GM12878 (cell line): ENCODE measurements at regions not wholly inside any gene's neighbourhood (a gene's known extent, or its start where the extent isn't known, plus 50 kb on each side); places are given as distances from the start of the nearest gene placed in this dataset.

ENCODE experiments used
- ATAC-seq: fragments of 200-7000 bp; cut with Tn5 transposase; 3 replicates; pipeline ENCODE4 v1.9.1; 2020; ENCODE audit warnings: mild to moderate bottlenecking, moderate library complexity
- BruUV-seq: library from RNA; stranded (reverse); fragments of 400-500 nt; replicated peaks from 2 replicates; lab custom pipeline; 2021; lab: Mats Ljungman, UMichigan
- CTCF ChIA-PET: fragments of 300-600 bp; sonication (Branson Sonifier 250); formaldehyde crosslinking; extraction: SDS; loops from one replicate; lab custom pipeline; 2021; ENCODE audit warnings: inconsistent platforms; lab: Yijun Ruan, JAX
- POLR2A ChIA-PET: fragments of 350-600 bp; formaldehyde crosslinking; extraction: SDS; loops from one replicate; lab custom pipeline; 2021; ENCODE audit warnings: inconsistent platforms; lab: Charles Lee
- RAD21 ChIA-PET: fragments of 300-600 bp; sonication (Branson Sonifier 250); formaldehyde crosslinking; loops from one replicate; lab custom pipeline; 2023; ENCODE audit warnings: antibody characterized with exemption; ENCODE audit not compliant: unreplicated experiment; lab: Charles Lee
- SMC1A ChIA-PET: fragments of 300-600 bp; sonication (Branson Sonifier 250); formaldehyde crosslinking; loops from one replicate; lab custom pipeline; 2023; ENCODE audit not compliant: unreplicated experiment, uncharacterized antibody; lab: Charles Lee
- DNase-seq: peaks from one replicate; pipeline ENCODE4 v3.0.0-alpha.2; 2011; ENCODE audit warnings: low read depth, low spot score
- FAIRE-seq: peaks from 3 replicates; lab custom pipeline; 2011; peaks lifted over from hg19 to GRCh38; lab: Jason Lieb, UNC
- H2AFZ ChIP-seq: 2 replicates; pipeline ENCODE4 v1.6.0; 2011; ENCODE audit warnings: low read depth, low read length, control low read depth; ENCODE audit not compliant: control insufficient read depth
- H3K27ac ChIP-seq: 2 replicates; pipeline ENCODE4 v1.5.1; 2011; ENCODE audit warnings: control low read depth; ENCODE audit not compliant: control insufficient read depth, insufficient read depth
- H3K27me3 ChIP-seq, 2 experiments: replicated peaks in 1 of 2; 2 replicates each; pipeline versions ENCODE4 v1.6.0 to v1.6.1; 2011; ENCODE audit warnings: low read length in 1 of 2; ENCODE audit not compliant: control insufficient read depth in 2 of 2, insufficient read depth in 2 of 2
- H3K36me3 ChIP-seq, 2 experiments: 2 replicates each; pipeline ENCODE4 v1.5.1; 2011; ENCODE audit warnings: low read length in 1 of 2; ENCODE audit not compliant: control insufficient read depth in 2 of 2, insufficient read depth in 2 of 2
- H3K4me1 ChIP-seq: 2 replicates; pipeline ENCODE4 v1.6.1; 2011; ENCODE audit warnings: mild to moderate bottlenecking, low read length, moderate library complexity, mixed read lengths; ENCODE audit not compliant: control insufficient read depth, insufficient read depth
- H3K4me2 ChIP-seq: 2 replicates; pipeline ENCODE4 v1.6.0; 2011; ENCODE audit warnings: control low read depth; ENCODE audit not compliant: control insufficient read depth, insufficient read depth
- H3K4me3 ChIP-seq: fragments of 200-600 bp; sonication (generic); 2 replicates; pipeline ENCODE4 v1.5.1; 2016
- H3K79me2 ChIP-seq: 2 replicates; pipeline ENCODE4 v1.6.0; 2011; ENCODE audit warnings: low read length; ENCODE audit not compliant: control insufficient read depth, insufficient read depth
- H3K9ac ChIP-seq: 2 replicates; pipeline ENCODE4 v1.8.0; 2011; ENCODE audit warnings: low read length, control low read depth, mixed read lengths; ENCODE audit not compliant: control insufficient read depth, insufficient read depth
- H3K9me3 ChIP-seq: replicated peaks from 3 replicates; pipeline ENCODE4 v1.5.1; 2011; ENCODE audit warnings: mild to moderate bottlenecking, low read length; ENCODE audit not compliant: control insufficient read depth, insufficient read depth
- H4K20me1 ChIP-seq: 2 replicates; pipeline ENCODE4 v1.6.0; 2011; ENCODE audit not compliant: control insufficient read depth, insufficient read depth
- ASH2L ChIP-seq: fragments of 300-600, 200-600 bp; sonication (generic); IDR thresholded peaks from 2 replicates; pipeline ENCODE4 v1.6.1; 2017; ENCODE audit warnings: low read depth, mild to moderate bottlenecking, borderline replicate concordance
- FOXK2 ChIP-seq: fragments of 450-650 bp; IDR thresholded peaks from 2 replicates; pipeline ENCODE4 v1.6.1; 2017; ENCODE audit warnings: mild to moderate bottlenecking, moderate library complexity
- HCFC1 ChIP-seq: fragments of 150-350 bp; IDR thresholded peaks from 2 replicates; pipeline ENCODE4 v1.6.1; 2014; ENCODE audit warnings: low read length
- TCF3 ChIP-seq: IDR thresholded peaks from 2 replicates; pipeline ENCODE4 v1.6.1; 2012; ENCODE audit warnings: low read depth, mild to moderate bottlenecking, low read length, borderline replicate concordance; ENCODE audit not compliant: insufficient read depth
- YBX1 ChIP-seq: fragments of 450-650 bp; IDR thresholded peaks from 2 replicates; pipeline ENCODE4 v1.6.1; 2016; ENCODE audit warnings: antibody characterized with exemption
- WGBS: methylation state at CpG from one replicate; pipeline ENCODE4 v1.1.6; 2016; ENCODE audit warnings: low lambda C conversion rate; ENCODE audit not compliant: insufficient replicate concordance, insufficient coverage; ENCODE audit errors: missing lambda C conversion rate; 5-methylcytosine and 5-hydroxymethylcytosine counted together
- in situ Hi-C: fragments of 300-500 bp; cut with MboI; formaldehyde crosslinking; loops from 9 replicates; pipeline ENCODE4 v1.14.3; 2018; ENCODE audit warnings: mixed read lengths
- intact Hi-C: fragments of 100-400 bp; cut with micrococcal nuclease; formaldehyde crosslinking; loops from one replicate; pipeline ENCODE4 v1.14.2; 2022; ENCODE audit not compliant: unreplicated experiment
- TF ChIP-seq, protein P1 (sequence below): fragments of 450-650 bp; conservative IDR thresholded peaks from 2 replicates; pipeline ENCODE4 v1.6.1; 2017; ENCODE audit warnings: mild to moderate bottlenecking, moderate library complexity
- TF ChIP-seq, protein P2 (sequence below): IDR thresholded peaks from 2 replicates; pipeline ENCODE4 v1.6.1; 2012; ENCODE audit warnings: mild to moderate bottlenecking, low read depth, low read length
- TF ChIP-seq, protein P3 (sequence below): fragments of 450-650 bp; IDR thresholded peaks from 2 replicates; pipeline ENCODE4 v1.6.1; 2018; ENCODE audit warnings: borderline replicate concordance, mild to moderate bottlenecking; ENCODE audit not compliant: partially characterized antibody
- TF ChIP-seq, protein P4 (sequence below): fragments of 450-650 bp; IDR thresholded peaks from 2 replicates; pipeline ENCODE4 v1.6.1; 2017; ENCODE audit warnings: mild to moderate bottlenecking
- TF ChIP-seq, protein P5 (sequence below), 3 experiments: IDR thresholded peaks in 2 of 3; conservative IDR thresholded peaks in 1 of 3; 2 replicates each; pipeline ENCODE4 v1.5.1; 2011; ENCODE audit warnings: low read depth in 3 of 3, low read length in 3 of 3, mild to moderate bottlenecking in 3 of 3, control low read depth in 2 of 3, moderate library complexity in 2 of 3, inconsistent platforms in 1 of 3, mixed read lengths in 1 of 3; ENCODE audit not compliant: control insufficient read depth in 2 of 3, insufficient read depth in 1 of 3; ENCODE audit errors: extremely low read depth in 1 of 3

DNA sequence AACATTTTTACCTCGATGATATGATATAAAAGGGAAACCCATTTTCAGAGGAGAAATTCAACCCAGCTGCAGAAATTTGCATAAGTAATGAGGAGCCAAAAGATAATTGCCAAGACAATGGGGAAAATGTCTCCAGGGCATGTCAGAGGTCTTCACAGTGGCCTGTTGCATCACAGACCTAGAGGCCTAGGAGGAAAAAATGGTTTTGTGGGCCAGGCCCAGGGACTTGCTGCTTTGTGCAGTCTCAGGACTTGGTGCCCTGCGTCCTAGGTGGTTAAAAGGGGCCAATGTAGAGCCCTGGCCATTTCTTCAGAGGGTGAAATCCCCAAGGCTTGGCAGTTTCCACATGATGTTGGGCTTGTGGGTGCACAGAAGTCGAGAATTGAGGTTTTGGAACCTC, 106.9 kb downstream of the CPXCR1 start (continued):
- TF ChIP-seq, protein P1, sequence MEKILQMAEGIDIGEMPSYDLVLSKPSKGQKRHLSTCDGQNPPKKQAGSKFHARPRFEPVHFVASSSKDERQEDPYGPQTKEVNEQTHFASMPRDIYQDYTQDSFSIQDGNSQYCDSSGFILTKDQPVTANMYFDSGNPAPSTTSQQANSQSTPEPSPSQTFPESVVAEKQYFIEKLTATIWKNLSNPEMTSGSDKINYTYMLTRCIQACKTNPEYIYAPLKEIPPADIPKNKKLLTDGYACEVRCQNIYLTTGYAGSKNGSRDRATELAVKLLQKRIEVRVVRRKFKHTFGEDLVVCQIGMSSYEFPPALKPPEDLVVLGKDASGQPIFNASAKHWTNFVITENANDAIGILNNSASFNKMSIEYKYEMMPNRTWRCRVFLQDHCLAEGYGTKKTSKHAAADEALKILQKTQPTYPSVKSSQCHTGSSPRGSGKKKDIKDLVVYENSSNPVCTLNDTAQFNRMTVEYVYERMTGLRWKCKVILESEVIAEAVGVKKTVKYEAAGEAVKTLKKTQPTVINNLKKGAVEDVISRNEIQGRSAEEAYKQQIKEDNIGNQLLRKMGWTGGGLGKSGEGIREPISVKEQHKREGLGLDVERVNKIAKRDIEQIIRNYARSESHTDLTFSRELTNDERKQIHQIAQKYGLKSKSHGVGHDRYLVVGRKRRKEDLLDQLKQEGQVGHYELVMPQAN = no peak
- TF ChIP-seq ASH2L (no peak), HCFC1 (no peak), TCF3 (no peak)
- TF ChIP-seq, protein P2, sequence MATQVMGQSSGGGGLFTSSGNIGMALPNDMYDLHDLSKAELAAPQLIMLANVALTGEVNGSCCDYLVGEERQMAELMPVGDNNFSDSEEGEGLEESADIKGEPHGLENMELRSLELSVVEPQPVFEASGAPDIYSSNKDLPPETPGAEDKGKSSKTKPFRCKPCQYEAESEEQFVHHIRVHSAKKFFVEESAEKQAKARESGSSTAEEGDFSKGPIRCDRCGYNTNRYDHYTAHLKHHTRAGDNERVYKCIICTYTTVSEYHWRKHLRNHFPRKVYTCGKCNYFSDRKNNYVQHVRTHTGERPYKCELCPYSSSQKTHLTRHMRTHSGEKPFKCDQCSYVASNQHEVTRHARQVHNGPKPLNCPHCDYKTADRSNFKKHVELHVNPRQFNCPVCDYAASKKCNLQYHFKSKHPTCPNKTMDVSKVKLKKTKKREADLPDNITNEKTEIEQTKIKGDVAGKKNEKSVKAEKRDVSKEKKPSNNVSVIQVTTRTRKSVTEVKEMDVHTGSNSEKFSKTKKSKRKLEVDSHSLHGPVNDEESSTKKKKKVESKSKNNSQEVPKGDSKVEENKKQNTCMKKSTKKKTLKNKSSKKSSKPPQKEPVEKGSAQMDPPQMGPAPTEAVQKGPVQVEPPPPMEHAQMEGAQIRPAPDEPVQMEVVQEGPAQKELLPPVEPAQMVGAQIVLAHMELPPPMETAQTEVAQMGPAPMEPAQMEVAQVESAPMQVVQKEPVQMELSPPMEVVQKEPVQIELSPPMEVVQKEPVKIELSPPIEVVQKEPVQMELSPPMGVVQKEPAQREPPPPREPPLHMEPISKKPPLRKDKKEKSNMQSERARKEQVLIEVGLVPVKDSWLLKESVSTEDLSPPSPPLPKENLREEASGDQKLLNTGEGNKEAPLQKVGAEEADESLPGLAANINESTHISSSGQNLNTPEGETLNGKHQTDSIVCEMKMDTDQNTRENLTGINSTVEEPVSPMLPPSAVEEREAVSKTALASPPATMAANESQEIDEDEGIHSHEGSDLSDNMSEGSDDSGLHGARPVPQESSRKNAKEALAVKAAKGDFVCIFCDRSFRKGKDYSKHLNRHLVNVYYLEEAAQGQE = no peak
- TF ChIP-seq, all 136 proteins: peak for 0

DNA sequence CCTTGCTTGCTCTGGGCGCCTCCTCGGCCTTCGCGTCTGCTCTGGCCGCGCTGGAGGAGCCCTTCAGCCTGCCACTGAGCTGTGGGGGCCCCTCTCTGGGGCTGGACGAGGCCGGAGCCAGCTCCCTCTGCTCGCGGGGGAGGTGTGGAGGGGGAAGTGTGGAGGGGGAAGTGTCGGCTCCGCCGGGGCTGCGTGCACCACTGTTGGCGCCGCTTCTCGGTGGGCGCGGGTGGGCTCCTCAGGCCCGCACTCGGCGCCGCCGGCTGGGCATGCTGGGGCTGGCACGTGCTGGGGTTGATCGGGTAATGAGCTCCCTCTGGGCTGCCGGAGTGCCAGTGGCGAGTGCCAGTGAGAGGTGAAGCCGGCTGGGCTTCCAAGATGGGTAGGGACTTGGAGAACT, 116.7 kb downstream of the CPXCR1 start:
- BruUV-seq = no TSS peak
- Histone ChIP-seq H3K9me3 (no peaks in the 10 kb centered on the region), H3K4me2 (no peak overlapping the region), H4K20me1 (no peaks in the 10 kb centered on the region), H3K36me3 (no peaks in the 10 kb centered on the region), H3K9ac (no peak overlapping the region), H2AFZ (no peak overlapping the region), H3K4me3 (no peak overlapping the region), H3K27ac (no peak overlapping the region), H3K4me1 (no peaks in the 10 kb centered on the region), H3K79me2 (no peaks in the 10 kb centered on the region), H3K27me3 (no peaks in the 10 kb centered on the region)
- DNase-seq = no peak
- in situ Hi-C loops (no loop called here), intact Hi-C loops (no loop called here)
- SMC1A ChIA-PET = interaction anchor here (0.7 kb wide), 1 partner anchor 61 kb away, joined by 3 read pairs; no protein-coding TSS in a partner anchor
- TF ChIP-seq, protein P3, sequence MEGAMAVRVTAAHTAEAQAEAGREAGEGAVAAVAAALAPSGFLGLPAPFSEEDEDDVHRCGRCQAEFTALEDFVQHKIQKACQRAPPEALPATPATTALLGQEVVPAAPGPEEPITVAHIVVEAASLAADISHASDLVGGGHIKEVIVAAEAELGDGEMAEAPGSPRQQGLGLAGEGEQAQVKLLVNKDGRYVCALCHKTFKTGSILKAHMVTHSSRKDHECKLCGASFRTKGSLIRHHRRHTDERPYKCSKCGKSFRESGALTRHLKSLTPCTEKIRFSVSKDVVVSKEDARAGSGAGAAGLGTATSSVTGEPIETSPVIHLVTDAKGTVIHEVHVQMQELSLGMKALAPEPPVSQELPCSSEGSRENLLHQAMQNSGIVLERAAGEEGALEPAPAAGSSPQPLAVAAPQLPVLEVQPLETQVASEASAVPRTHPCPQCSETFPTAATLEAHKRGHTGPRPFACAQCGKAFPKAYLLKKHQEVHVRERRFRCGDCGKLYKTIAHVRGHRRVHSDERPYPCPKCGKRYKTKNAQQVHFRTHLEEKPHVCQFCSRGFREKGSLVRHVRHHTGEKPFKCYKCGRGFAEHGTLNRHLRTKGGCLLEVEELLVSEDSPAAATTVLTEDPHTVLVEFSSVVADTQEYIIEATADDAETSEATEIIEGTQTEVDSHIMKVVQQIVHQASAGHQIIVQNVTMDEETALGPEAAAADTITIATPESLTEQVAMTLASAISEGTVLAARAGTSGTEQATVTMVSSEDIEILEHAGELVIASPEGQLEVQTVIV = no peak
- TF ChIP-seq, protein P4, sequence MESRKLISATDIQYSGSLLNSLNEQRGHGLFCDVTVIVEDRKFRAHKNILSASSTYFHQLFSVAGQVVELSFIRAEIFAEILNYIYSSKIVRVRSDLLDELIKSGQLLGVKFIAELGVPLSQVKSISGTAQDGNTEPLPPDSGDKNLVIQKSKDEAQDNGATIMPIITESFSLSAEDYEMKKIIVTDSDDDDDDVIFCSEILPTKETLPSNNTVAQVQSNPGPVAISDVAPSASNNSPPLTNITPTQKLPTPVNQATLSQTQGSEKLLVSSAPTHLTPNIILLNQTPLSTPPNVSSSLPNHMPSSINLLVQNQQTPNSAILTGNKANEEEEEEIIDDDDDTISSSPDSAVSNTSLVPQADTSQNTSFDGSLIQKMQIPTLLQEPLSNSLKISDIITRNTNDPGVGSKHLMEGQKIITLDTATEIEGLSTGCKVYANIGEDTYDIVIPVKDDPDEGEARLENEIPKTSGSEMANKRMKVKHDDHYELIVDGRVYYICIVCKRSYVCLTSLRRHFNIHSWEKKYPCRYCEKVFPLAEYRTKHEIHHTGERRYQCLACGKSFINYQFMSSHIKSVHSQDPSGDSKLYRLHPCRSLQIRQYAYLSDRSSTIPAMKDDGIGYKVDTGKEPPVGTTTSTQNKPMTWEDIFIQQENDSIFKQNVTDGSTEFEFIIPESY = no peak
- TF ChIP-seq YBX1 = no peak
- TF ChIP-seq, protein P5, sequence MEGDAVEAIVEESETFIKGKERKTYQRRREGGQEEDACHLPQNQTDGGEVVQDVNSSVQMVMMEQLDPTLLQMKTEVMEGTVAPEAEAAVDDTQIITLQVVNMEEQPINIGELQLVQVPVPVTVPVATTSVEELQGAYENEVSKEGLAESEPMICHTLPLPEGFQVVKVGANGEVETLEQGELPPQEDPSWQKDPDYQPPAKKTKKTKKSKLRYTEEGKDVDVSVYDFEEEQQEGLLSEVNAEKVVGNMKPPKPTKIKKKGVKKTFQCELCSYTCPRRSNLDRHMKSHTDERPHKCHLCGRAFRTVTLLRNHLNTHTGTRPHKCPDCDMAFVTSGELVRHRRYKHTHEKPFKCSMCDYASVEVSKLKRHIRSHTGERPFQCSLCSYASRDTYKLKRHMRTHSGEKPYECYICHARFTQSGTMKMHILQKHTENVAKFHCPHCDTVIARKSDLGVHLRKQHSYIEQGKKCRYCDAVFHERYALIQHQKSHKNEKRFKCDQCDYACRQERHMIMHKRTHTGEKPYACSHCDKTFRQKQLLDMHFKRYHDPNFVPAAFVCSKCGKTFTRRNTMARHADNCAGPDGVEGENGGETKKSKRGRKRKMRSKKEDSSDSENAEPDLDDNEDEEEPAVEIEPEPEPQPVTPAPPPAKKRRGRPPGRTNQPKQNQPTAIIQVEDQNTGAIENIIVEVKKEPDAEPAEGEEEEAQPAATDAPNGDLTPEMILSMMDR (IDR thresholded peaks at IDR 0.05 in 2 of 3, conservative IDR thresholded peaks at IDR 0.05 in 1 of 3; ENCODE audit: control insufficient read depth in 2 of 3, extremely low read depth in 1 of 3, insufficient read depth in 1 of 3, low read depth in 3 of 3, low read length in 3 of 3) = no peak
- no peak for TF ChIP-seq FOXK2
- no peak for ATAC-seq
- FAIRE-seq = no peak
- POLR2A ChIA-PET = no interaction called here
- CTCF ChIA-PET = no interaction called here
- RAD21 ChIA-PET = no interaction called here
- 74% methylated on average over 29 of the region's 29 CpGs for WGBS
